ENCODE measurements at regions not wholly inside any gene's neighbourhood (a gene's known extent, or its start where the extent isn't known, plus 50 kb on each side); places are given as distances from the start of the nearest gene placed in this dataset.

DNA sequence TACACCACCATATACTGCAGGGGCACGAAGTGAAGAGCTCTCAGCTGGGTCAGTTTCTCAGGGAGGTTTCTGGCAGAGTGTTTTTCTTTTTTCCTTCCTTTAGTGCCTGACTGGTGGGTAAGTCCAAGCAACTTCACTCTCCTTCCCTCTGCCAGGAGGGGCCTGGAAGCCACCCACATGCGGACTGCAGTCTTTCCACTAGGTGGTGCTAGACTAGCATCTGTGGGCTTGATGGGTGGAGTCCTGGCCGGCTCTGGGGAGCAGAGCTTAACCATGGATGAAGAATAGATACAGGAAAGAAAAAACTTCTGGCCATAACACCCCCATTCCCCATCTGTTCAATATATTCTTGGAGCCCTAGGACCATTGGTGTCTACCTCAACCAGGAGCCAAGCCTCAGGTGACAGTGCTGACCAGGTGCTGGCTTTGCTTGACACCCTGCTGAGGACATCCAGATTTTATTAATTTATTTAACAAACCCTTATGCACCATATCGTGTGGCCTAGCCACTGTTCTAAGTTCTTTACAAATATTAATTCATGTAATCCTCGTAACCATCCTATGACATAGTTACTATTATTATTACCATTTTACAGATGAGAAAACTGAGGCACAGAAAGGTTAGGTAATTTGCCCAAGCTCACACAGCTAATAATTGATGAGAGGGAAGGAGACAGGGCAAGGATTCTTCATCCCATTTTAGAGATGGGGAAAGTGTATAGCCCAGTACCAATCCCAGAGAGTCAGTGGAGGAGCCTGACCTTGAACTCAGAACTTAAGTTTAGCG is 126.7 kb upstream of the CSF3R start:
- no peaks in the 10 kb centered on the region for H3K4me1 ChIP-seq
- H3K27ac ChIP-seq: no peak overlapping the region
- H3K4me3 ChIP-seq: no peak overlapping the region
- no peaks in the 10 kb centered on the region for H3K9me3 ChIP-seq
- H3K27me3 ChIP-seq: no peaks in the 10 kb centered on the region
- peak; percentile 39 for DNase-seq
- intact Hi-C loops (cut with DNase I): no loop called here
- TF ChIP-seq, protein P1, sequence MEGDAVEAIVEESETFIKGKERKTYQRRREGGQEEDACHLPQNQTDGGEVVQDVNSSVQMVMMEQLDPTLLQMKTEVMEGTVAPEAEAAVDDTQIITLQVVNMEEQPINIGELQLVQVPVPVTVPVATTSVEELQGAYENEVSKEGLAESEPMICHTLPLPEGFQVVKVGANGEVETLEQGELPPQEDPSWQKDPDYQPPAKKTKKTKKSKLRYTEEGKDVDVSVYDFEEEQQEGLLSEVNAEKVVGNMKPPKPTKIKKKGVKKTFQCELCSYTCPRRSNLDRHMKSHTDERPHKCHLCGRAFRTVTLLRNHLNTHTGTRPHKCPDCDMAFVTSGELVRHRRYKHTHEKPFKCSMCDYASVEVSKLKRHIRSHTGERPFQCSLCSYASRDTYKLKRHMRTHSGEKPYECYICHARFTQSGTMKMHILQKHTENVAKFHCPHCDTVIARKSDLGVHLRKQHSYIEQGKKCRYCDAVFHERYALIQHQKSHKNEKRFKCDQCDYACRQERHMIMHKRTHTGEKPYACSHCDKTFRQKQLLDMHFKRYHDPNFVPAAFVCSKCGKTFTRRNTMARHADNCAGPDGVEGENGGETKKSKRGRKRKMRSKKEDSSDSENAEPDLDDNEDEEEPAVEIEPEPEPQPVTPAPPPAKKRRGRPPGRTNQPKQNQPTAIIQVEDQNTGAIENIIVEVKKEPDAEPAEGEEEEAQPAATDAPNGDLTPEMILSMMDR (IDR thresholded peaks at IDR 0.05): peak; percentile 65
- no peaks in the 10 kb centered on the region for H3K36me3 ChIP-seq
- H3K9ac ChIP-seq (ENCODE audit: low read depth in 2 of 2, low read length in 2 of 2): no peak overlapping the region

- H3K4me3 ChIP-seq: no peak overlapping the region
- no peak for DNase-seq
- H3K27me3 ChIP-seq: no peaks in the 10 kb centered on the region
- H3K36me3 ChIP-seq: no peaks in the 10 kb centered on the region
- TF ChIP-seq, protein P1 (IDR thresholded peaks at IDR 0.05): no peak
- intact Hi-C loops (cut with DNase I): no loop called here
- no peaks in the 10 kb centered on the region for H3K4me1 ChIP-seq
- no peak overlapping the region for H3K27ac ChIP-seq
- no peak overlapping the region for H3K9ac ChIP-seq (ENCODE audit: low read depth in 2 of 2, low read length in 2 of 2)
- H3K9me3 ChIP-seq: no peaks in the 10 kb centered on the region
These were observed 125.6 kb upstream of the CSF3R start for GRCh38 chr1:36608272-36608671.

- Histone ChIP-seq H3K9ac (ENCODE audit: low read depth in 2 of 2, low read length in 2 of 2) (no peak overlapping the region), H3K4me3 (no peak overlapping the region), H3K27ac (no peak overlapping the region), H3K9me3 (no peaks in the 10 kb centered on the region), H3K4me1 (no peaks in the 10 kb centered on the region), H3K27me3 (no peaks in the 10 kb centered on the region), H3K36me3 (no peaks in the 10 kb centered on the region)
- TF ChIP-seq, protein P1 (IDR thresholded peaks at IDR 0.05): no peak
- DNase-seq: no peak
- intact Hi-C loops (cut with DNase I): no loop called here
These were observed 124.5 kb upstream of the CSF3R start for GRCh38 chr1:36607263-36607651.

- TF ChIP-seq, protein P1 (IDR thresholded peaks at IDR 0.05): no peak
- no peaks in the 10 kb centered on the region for H3K4me1 ChIP-seq
- no peak for DNase-seq
- intact Hi-C loops (cut with DNase I): no loop called here
- H3K4me3 ChIP-seq: no peak overlapping the region
- H3K9me3 ChIP-seq: no peaks in the 10 kb centered on the region
- H3K27me3 ChIP-seq: no peaks in the 10 kb centered on the region
- no peaks in the 10 kb centered on the region for H3K36me3 ChIP-seq
- H3K9ac ChIP-seq (ENCODE audit: low read depth in 2 of 2, low read length in 2 of 2): no peak overlapping the region
- H3K27ac ChIP-seq: no peak overlapping the region
These were observed 124.0 kb upstream of the CSF3R start for GRCh38 chr1:36606641-36607262.

DNA sequence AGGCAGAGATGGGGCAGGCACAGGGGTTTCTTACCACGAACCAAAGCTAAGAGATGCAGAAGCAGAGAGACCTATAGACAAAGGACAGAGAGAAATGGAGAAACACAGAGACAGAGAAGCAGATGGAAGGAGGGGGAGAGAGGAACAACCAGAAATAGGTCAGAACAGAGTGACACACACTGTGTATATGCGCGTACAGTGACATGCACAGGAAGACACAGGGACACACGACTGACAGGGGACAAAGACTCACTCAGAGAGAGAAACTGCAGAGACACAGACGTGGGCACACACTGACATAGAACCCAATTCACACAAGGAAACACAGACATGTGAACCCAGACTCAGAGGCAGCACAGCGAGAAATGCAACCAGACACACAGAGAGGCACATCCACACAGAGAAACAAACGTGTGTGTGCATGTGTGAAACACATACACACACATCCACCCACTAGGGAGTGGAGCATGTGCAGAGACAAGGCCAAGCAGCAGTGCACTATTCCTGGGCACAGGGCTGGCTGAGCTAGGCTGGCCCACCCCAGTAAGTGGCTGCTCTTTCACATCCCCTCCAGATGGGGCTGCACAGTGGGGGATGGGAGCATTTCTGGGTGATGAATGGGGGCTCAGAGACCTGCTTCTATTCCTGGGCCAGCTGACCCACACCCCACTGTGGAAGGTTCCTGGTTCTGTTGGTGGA is 123.4 kb upstream of the CSF3R start:
- Histone ChIP-seq H3K27me3 (no peaks in the 10 kb centered on the region), H3K4me1 (no peaks in the 10 kb centered on the region), H3K4me3 (no peak overlapping the region), H3K36me3 (no peaks in the 10 kb centered on the region), H3K9ac (ENCODE audit: low read depth in 2 of 2, low read length in 2 of 2) (no peak overlapping the region), H3K9me3 (no peaks in the 10 kb centered on the region), H3K27ac (no peak overlapping the region)
- intact Hi-C loops (cut with DNase I): no loop called here
- no peak for DNase-seq
- TF ChIP-seq, protein P1 (IDR thresholded peaks at IDR 0.05): no peak

Data from colonic mucosa (tissue), 4 donors.